Activated CD4-positive, alpha-beta T cell treated with anti-CD3 and anti-CD28 coated beads, Interleukin-2, Interleukin-6, amounts not matched to agents 100 ng/mL and 50 ng/mL, durations not matched to agents 16 hours and 8 hours (primary cell): ENCODE measurements at regions not wholly inside any gene's neighbourhood (a gene's known extent, or its start where the extent isn't known, plus 50 kb on each side); places are given as distances from the start of the nearest gene placed in this dataset.
"Not testable (repeated sequence)": the region's sequence is repeated elsewhere in the genome, so short reads cannot be mapped to it uniquely, and the experiment has no call there.

Experiments used
- DNase-seq: peaks from one replicate; pipeline ENCODE4 v3.0.0-alpha.2; 2020

- no peak for DNase-seq
These were observed 144.6 kb downstream of the TFAP2C start for GRCh38 chr20:56773749-56774148.

DNA sequence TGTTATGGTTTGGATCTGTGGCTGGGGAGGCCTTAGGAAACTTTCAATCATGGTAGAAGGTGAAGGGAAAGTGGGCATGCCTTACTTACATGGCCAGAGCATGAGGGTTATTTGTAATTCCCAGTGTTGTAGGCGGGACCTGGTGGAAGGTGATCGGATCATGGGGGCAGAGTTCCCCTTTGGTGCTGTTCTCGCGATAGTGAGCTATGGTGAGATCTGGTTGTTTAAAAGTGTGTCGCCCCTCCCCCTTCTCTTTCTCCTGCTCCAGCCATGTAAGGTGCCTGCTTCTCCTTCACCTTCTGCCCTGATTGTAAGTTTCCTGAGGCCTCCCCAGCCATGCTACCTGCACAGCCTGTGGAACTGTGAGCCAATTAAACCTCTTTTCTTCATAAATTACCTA, 145.8 kb downstream of the TFAP2C start:
- no peak for DNase-seq

DNA sequence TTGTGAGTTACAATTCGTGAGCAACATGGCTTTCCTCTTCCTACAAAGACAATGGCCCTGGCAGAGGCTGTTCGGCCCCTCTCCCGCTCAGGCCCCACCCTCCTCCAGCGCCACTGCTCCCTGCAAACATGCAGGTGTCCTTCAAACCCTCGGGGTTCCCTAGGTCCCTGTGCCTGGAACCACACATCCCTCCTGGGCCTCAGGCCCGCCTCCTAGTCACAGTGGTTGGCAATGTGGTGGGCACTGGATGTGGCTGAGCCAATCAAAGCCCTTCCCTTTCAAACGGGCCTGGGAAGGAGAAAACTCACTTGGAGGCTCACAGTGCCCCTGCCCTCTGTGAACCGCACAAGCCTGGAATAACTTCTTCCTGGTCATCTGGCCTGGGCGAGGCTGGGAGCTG, 147.2 kb downstream of the TFAP2C start:
- DNase-seq, result no peak

DNA sequence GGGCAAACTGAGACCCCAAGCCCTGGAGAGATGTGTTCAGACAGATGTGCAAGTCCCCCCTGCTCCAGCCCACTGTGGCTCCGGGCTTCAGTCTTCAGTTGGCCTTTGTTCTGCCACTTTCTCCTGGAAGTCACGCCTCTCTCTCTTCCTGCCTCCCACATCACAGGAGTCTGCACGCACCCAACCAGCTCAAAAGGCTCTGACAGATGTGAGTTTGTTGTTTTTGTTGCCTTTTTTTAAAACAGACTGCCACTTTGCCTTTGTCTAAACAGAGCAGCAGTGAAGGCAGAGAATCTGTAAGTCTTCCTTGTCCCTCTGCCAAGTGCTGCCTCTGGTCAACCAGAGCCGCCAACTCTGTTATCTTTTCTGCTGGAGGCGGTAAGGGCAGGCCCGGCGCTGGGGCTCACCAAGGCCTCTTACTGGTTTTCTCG, 149.7 kb downstream of the TFAP2C start:
- DNase-seq, result no peak

GRCh38 chr20:56779452-56780143, 150.5 kb downstream of the TFAP2C start:
- no peak for DNase-seq

GRCh38 chr20:56780266-56780665, 151.2 kb downstream of the TFAP2C start:
- DNase-seq, result no peak

- no peak for DNase-seq
These were observed 152.1 kb downstream of the TFAP2C start for GRCh38 chr20:56781108-56781739.

- not testable (repeated sequence) for DNase-seq
These were observed 153.0 kb downstream of the TFAP2C start for GRCh38 chr20:56781987-56782560.

- DNase-seq, result not testable (repeated sequence)
These were observed 153.7 kb downstream of the TFAP2C start for GRCh38 chr20:56782814-56783213.

DNA sequence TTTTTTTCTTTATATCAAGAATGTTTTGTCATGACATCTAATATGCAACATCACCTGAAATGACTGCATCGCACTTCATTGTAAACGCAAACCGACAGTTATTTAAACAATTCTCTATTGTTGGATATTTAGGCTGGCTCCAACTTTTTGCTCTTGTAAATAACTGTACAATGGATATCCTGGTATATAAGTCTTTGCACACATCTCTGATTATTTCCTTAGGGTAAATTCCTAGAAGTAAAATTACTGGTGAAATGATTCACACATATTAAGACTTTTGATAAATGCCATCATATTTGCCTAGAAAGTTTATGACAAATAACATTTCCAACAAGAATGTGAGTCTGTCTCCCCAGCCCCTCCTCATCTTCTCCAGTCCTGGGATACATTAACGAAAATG, 154.7 kb downstream of the TFAP2C start:
- DNase-seq, result no peak

DNA sequence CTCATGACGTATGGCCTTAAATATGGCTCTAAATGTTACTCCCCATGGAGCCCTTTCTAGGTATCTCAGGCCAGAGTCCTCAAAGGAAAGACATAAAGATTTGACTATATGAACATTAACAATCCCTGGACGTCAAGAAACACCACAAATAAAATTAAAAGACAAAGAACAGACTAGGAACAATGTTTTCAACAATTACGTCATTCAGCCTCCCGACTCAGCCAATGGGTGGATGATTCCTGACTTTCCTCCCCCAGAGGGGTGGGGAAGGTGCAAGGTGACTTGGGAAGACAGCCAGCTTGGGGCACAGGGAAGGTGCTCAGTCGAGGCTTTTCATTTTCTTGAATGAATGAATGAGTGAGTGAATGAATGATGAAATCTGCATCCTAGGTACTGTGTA, 157.4 kb downstream of the TFAP2C start:
- no peak for DNase-seq

- no peak for DNase-seq
These were observed 159.1 kb downstream of the TFAP2C start for GRCh38 chr20:56788041-56788670.

DNA sequence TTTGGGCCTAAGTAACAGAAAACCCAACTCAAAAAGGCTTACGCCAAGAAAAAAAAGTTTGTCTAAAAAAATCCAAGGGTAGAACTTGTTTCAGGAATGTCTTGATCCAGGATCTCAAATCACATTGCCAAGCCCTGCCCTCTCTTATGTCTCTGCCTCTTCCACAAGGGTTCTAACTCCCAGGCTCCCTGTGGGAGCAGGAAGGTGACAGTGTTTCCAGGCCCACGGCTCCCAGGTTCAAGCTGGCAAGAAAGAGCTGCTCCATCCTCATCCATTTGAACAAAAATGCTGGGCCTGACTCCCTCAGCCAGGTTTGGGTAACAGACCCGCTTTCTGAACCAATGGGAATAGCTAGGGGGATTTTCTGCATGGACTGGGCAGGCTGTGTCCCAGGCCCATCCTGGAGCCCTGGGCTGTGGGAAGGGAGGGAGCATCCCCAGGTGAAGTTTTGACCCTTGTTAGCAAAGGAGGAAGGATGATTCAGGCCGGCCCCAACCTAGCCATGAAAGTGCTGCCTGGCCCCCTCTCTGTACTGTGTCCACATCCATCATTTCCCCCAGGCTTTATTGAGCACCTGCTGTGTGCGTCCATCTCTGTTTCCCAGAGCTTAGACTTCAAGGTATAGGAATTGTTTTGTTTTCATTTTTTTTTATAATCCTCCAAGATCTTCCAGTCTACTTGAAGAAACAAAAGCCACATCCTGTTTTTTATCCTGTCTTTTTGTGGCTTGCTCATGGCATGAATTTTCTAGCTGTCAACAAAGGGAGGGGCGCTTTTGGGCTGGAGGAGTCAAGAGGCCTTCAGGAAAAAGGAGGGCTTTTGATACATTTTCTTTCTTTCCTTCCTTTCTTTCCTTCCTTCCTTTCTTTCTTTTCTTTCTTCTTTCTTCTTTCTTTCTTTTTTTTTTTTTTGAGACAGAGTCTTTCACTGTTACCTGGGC, 159.8 kb downstream of the TFAP2C start:
- no peak for DNase-seq

- no peak for DNase-seq
These were observed 164.8 kb downstream of the TFAP2C start for GRCh38 chr20:56793916-56794315.

GRCh38 chr20:56795492-56795891, 166.4 kb downstream of the TFAP2C start:
- DNase-seq, result no peak

- no peak for DNase-seq
These were observed 167.2 kb downstream of the TFAP2C start for GRCh38 chr20:56796345-56796744.

DNA sequence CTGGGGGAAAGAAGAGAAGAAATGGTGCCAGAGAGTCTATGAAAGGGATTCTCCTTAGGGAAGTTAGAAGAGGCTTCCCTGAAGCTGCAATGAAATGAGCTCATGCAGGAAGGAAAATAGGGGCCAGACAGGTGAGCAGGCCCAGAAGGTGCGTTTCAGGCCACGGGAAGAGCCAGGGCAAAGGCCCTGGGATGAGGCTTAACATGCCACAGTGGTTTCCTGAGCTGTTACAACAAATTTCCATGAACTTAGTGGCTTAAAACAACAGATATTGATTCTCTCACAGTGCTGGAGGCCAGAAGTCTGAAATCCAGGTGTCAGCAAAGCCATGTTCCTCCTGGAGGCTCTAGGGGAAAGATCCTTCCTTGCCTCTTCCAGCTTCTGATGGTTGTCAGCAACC, 167.9 kb downstream of the TFAP2C start:
- no peak for DNase-seq

- no peak for DNase-seq
These were observed 169.5 kb downstream of the TFAP2C start for GRCh38 chr20:56798634-56799033.

GRCh38 chr20:56799187-56799586, 170.1 kb downstream of the TFAP2C start:
- DNase-seq, result no peak

DNA sequence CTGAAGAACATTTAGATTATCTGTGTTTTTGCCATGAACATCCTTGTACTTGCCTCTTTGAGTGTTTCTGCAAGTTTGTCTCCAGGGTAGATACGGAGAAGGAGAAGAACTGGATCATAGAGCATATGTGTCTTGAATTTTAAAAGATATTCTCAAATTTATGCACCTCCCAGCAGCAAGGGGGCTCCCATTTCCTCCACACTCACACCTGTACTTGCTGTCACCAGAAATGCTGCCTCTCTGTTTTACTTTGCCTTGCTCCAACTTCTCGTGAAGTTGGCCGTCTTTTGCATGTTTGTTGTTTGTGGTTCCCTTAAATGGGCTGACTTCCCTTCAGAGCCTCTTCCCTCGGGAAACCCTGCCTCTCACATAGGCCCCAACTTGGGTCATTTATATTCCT, 171.0 kb downstream of the TFAP2C start:
- DNase-seq, result no peak

- DNase-seq, result no peak
These were observed 173.1 kb downstream of the TFAP2C start for GRCh38 chr20:56801971-56802755.

DNA sequence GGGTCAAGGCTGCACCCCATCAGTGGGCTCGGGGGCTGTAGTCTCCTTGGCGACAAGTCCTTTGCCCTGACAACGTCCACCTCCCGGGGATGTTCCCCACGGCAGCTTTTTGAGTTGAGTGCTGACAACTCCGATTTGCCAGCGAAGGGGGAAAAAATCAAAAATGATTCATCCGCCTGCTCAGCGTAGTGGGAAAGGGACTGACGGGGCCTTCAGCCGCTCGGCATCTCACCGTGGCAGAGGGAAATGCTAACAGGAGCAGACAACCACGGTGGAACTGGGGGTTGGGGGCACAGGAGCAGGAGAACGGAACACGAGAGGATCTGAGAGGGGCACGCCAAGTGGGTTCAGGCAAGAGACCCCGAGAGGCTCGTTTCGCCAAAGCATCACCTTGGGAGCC, 173.7 kb downstream of the TFAP2C start:
- no peak for DNase-seq
